Activated CD4-positive, alpha-beta T cell treated with anti-CD3 and anti-CD28 coated beads for 36 hours (primary cell): ENCODE measurements at regions not wholly inside any gene's neighbourhood (a gene's known extent, or its start where the extent isn't known, plus 50 kb on each side); places are given as distances from the start of the nearest gene placed in this dataset.

Source experiments
- ATAC-seq: fragments of 200-7000 bp; cut with Tn5 transposase; one replicate; pipeline ENCODE4 v1.10.0; 2021; ENCODE audit warnings: mild to moderate bottlenecking, moderate library complexity
- CTCF ChIA-PET: fragments of 350-600 bp; sonication (Branson Sonifier 250); formaldehyde crosslinking; loops from one replicate; lab custom pipeline; 2021; ENCODE audit warnings: antibody characterized with exemption; lab: Charles Lee
- POLR2A ChIA-PET: fragments of 350-600 bp; sonication (Branson Sonifier 250); formaldehyde crosslinking; loops from one replicate; lab custom pipeline; 2021; ENCODE audit warnings: antibody characterized with exemption, inconsistent platforms; lab: Charles Lee
- DNase-seq: peaks from one replicate; pipeline ENCODE4 v3.0.0-alpha.2; 2020
- H3K27ac Mint-ChIP-seq: one replicate; pipeline ENCODE4 v1.8.0; 2021; ENCODE audit warnings: mixed read lengths
- H3K27me3 Mint-ChIP-seq: one replicate; pipeline ENCODE4 v1.8.0; 2021; ENCODE audit warnings: mixed read lengths
- H3K36me3 Mint-ChIP-seq: one replicate; pipeline ENCODE4 v1.8.0; 2021; ENCODE audit warnings: low read depth, mixed read lengths
- H3K4me1 Mint-ChIP-seq: one replicate; pipeline ENCODE4 v1.8.0; 2021; ENCODE audit warnings: mixed read lengths
- H3K4me3 Mint-ChIP-seq: one replicate; pipeline ENCODE4 v1.8.0; 2021; ENCODE audit warnings: mild to moderate bottlenecking, moderate library complexity, mixed read lengths
- H3K9me3 Mint-ChIP-seq: one replicate; pipeline ENCODE4 v1.8.0; 2021; ENCODE audit warnings: low read depth, mixed read lengths
- intact Hi-C, 2 experiments: fragments of 100-400 bp; cut with DNase I in 1 of 2; cut with micrococcal nuclease in 1 of 2; formaldehyde crosslinking; loops; one replicate each; pipeline versions ENCODE4 v1.14.2 to v1.15.1; 2022 to 2024; cut with DNase I, micrococcal nuclease

DNA sequence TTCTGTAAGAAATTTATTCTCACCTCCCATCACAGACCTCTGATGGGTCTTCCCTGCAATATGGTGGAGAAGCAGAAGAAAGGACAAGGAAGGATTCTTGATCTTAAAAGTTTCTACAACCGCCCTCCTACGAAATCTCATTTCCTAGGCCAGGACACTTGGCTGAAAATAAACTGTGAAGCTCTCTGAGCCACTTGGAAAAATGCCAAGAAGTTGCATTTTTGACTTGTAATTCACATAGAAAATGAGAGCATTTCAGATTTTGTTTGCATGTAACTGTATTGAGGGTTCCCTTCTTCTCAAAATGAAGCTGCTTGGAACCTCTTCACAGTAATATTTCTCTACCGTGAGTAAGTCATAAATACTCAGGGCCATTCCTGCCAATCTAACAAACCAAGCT is 458.3 kb upstream of the SLC14A2 start:
- ATAC-seq (no peak), DNase-seq (no peak)
- Mint-ChIP-seq H3K4me3 (no peak overlapping the region), H3K36me3 (no peaks in the 10 kb centered on the region), H3K9me3 (no peaks in the 10 kb centered on the region), H3K27ac (no peak overlapping the region), H3K4me1 (no peaks in the 10 kb centered on the region), H3K27me3 (peaks cover 8% of the 10 kb centered on the region)
- intact Hi-C loops = no loop called here
- POLR2A ChIA-PET = no interaction called here
- CTCF ChIA-PET = interaction anchor here (0.6 kb wide), 1 partner anchor 1049 kb away, joined by 4 read pairs; no protein-coding TSS in a partner anchor

DNA sequence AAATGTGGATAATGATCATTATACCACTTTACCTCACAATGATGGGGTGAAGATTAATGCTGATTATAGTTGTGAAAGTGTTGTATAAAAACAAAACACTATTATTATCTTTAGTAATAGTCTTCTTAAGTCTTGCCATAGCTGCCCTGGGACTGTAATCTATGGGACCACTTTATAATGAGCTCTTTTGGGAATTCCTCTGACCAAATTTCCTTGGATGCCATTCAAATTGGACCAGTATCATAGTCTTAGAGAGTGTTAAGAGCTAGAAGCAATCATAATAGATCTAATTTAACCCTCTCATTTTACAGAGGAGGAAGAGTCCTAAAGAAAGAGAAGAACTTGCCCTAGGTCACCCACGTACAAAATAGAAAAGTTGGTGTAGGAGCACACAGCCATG is 457.7 kb upstream of the SLC14A2 start:
- Mint-ChIP-seq H3K27ac (no peak overlapping the region), H3K4me3 (no peak overlapping the region), H3K4me1 (no peaks in the 10 kb centered on the region), H3K36me3 (no peaks in the 10 kb centered on the region), H3K27me3 (peaks cover 9% of the 10 kb centered on the region), H3K9me3 (no peaks in the 10 kb centered on the region)
- POLR2A ChIA-PET = no interaction called here
- CTCF ChIA-PET = interaction anchor here (0.6 kb wide), 1 partner anchor 1049 kb away, joined by 4 read pairs; no protein-coding TSS in a partner anchor
- intact Hi-C loops = no loop called here
- ATAC-seq (no peak), DNase-seq (no peak)

DNA sequence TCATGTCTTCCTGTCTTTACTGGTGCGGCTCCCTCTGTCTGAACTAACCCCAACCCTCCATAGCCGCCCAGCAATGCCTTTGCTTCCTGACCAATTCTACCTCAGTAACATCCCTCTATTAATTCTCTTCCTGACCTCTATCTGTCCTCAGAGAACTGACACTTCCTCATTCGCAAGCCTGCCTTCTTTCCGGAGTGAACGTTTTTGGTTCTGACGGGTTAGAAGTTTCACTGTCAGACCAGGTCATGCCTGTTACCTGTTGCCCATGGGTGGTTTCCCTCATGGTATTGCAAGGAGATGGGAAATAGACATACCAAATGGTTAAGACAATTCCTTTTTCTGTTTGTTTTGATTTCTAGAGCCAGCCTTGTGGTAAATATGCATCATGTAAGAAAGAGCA is 453.4 kb upstream of the SLC14A2 start:
- Mint-ChIP-seq H3K27ac (no peak overlapping the region), H3K9me3 (no peaks in the 10 kb centered on the region), H3K4me1 (no peaks in the 10 kb centered on the region), H3K36me3 (no peaks in the 10 kb centered on the region), H3K27me3 (peaks cover 12% of the 10 kb centered on the region), H3K4me3 (no peak overlapping the region)
- intact Hi-C loops = no loop called here
- ChIA-PET CTCF (no interaction called here), POLR2A (no interaction called here)
- ATAC-seq (no peak), DNase-seq (no peak)

DNA sequence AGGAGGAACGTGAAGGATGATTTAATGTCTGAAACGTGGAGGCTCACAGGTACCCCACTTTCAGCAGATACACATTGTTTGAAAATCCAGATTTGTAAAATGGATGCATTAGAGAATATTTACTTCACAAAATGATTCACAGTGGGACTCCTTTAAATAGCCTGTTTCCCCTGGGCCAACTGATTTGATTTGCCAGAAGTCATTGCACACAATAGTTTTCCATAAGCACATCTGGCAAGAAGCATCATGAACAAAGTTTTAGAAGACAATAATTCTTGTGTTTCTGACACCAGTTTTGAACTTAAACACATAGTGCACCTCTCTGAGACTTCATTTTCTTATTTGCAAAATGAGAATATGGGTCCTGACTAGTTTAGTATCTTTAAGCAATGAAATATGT is 451.4 kb upstream of the SLC14A2 start:
- intact Hi-C loops = no loop called here
- Mint-ChIP-seq H3K27me3 (peaks cover 12% of the 10 kb centered on the region), H3K9me3 (no peaks in the 10 kb centered on the region), H3K4me3 (no peak overlapping the region), H3K36me3 (no peaks in the 10 kb centered on the region), H3K4me1 (no peaks in the 10 kb centered on the region), H3K27ac (no peak overlapping the region)
- CTCF ChIA-PET = no interaction called here
- DNase-seq (no peak), ATAC-seq (no peak)
- POLR2A ChIA-PET = no interaction called here

DNA sequence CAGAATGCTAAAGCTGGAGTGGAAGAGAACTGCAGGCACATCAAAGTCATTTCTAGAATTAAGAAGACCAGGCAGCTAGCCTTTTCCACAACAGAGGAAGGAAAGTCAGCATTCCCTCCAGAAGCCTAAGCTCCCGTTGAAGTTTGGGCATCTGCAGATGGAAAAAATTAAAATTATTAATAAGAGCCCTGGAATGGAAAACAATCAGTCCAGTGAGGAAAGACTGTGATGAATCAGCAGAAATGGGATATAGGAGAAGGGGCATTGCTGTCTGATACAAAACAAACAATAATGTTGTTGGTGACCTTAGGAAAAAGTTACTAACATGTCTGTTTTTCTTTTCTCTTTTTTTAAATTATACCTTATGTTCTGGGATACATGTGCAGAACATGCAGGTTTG is 450.7 kb upstream of the SLC14A2 start:
- Mint-ChIP-seq H3K9me3 (no peaks in the 10 kb centered on the region), H3K4me3 (no peak overlapping the region), H3K27me3 (peaks cover 12% of the 10 kb centered on the region), H3K36me3 (no peaks in the 10 kb centered on the region), H3K4me1 (no peaks in the 10 kb centered on the region), H3K27ac (no peak overlapping the region)
- ATAC-seq = no peak
- POLR2A ChIA-PET = no interaction called here
- no peak for DNase-seq
- intact Hi-C loops = no loop called here
- CTCF ChIA-PET = no interaction called here

DNA sequence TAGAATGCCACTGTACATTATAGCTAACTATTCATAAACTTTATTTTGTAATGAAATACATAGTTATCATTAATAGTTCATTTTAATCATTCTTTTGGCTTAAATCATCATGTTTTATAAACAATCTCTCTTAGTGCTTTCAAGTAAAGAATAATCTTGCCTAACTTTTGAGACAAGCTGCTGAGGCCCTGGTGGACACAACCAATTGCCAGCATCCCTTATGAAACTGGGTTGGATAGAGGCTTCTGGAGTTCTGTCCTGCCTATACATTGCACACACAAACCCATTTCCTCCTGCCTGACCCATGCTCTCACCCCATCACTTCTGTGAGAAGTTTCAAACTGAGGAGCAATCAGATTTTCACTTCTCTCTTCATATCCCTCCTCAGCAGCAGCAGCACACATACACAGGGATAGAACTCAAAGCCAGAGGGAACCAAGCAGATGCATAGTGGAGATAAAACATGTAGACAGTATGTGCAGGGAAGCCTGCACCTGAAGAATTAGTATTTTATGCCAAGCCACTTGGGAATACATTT is 450.0 kb upstream of the SLC14A2 start:
- CTCF ChIA-PET = no interaction called here
- Mint-ChIP-seq H3K27me3 (peaks cover 10% of the 10 kb centered on the region), H3K9me3 (no peaks in the 10 kb centered on the region), H3K4me3 (no peak overlapping the region), H3K36me3 (no peaks in the 10 kb centered on the region), H3K27ac (no peak overlapping the region), H3K4me1 (no peaks in the 10 kb centered on the region)
- intact Hi-C loops = no loop called here
- ATAC-seq (no peak), DNase-seq (no peak)
- POLR2A ChIA-PET = no interaction called here

DNA sequence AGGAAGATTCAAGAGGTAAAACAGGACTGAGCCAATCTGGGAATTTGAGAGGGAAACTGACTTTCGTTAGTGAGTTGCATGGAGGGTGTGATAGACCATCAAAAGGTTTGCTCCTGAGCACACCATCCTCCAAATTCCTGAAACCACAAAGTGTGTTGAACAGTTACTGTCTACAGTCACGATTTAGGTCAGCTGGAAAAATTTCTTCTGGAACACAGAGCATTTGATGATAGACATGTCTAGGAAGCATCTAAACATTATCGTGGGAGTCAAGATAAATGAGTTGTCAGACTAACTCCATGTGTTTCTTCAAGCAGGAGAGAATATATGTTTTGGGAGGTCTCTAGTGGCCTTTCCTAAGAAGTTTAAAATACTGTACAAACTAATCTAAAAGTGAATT is 449.4 kb upstream of the SLC14A2 start:
- Mint-ChIP-seq H3K36me3 (no peaks in the 10 kb centered on the region), H3K27ac (no peak overlapping the region), H3K4me1 (no peaks in the 10 kb centered on the region), H3K4me3 (no peak overlapping the region), H3K27me3 (peaks cover 10% of the 10 kb centered on the region), H3K9me3 (no peaks in the 10 kb centered on the region)
- CTCF ChIA-PET = no interaction called here
- DNase-seq (no peak), ATAC-seq (no peak)
- POLR2A ChIA-PET = no interaction called here
- intact Hi-C loops = no loop called here

DNA sequence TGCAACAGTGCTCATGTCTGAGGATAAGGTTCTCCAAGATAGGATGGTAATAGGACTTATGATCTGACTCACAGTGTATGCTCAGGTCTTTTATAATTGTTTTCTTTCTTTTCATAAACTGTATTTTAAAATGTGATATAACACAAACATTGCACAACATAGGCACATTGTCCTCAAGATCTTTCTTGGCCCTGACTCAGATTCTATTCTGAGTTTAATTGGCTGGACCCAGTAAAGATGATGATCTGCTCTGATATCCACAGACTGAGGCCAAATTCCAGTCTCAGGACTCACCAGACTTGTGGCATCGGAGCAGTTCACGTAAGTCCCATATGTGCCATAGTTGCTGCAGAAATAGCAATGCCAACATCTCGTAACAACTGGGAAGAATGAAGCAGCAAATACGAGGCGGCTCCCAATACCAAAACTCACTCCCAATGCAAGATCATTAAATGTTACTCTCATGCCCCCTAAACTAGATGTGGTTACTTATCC is 448.9 kb upstream of the SLC14A2 start:
- no peaks in the 10 kb centered on the region for H3K9me3 Mint-ChIP-seq
- no peaks in the 10 kb centered on the region for H3K4me1 Mint-ChIP-seq
- DNase-seq (no peak), ATAC-seq (no peak)
- H3K27ac Mint-ChIP-seq = no peak overlapping the region
- no peaks in the 10 kb centered on the region for H3K36me3 Mint-ChIP-seq
- intact Hi-C loops = no loop called here
- no peak overlapping the region for H3K4me3 Mint-ChIP-seq
- CTCF ChIA-PET = no interaction called here
- peaks cover 10% of the 10 kb centered on the region for H3K27me3 Mint-ChIP-seq
- POLR2A ChIA-PET = no interaction called here

DNA sequence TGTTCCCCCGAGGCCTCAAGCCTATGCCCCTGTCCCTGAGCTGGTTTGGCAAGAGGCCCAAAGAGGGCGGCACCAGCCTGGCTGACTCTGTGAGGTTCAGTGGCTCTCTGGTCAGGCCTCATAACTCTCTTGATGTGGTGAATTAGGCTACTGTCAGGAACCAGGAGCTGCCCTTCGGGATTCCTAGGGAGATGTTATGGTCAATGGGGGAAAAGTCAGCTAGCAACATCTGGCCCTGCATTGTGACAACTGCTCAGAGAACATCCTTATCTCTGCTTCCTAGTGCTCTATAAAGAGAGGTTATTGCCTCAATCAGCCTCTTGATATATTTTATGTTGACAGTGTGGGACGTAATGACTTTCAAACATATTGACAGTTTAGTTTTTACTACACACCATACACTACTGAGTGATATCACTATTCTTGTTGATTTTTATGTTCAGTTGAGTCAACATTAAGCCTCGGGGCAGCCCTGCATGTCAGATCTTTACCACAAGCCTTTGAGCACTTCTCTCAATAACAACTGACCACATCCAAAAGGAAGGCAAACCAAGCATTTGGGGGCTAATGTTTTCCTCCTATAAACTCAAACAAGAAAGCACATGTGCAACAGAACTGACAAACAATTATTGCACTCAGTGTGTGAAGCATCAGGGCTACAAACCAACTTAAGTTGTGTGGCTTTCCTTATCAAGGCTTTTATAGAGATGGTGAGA is 448.3 kb upstream of the SLC14A2 start:
- ChIA-PET CTCF (interaction anchor here (0.6 kb wide), 1 partner anchor 23 kb away, joined by 3 read pairs; no protein-coding TSS in a partner anchor), POLR2A (interaction anchor here (0.6 kb wide), 1 partner anchor 44 kb away, joined by 3 read pairs; no protein-coding TSS in a partner anchor)
- Mint-ChIP-seq H3K27ac (no peak overlapping the region), H3K9me3 (no peaks in the 10 kb centered on the region), H3K27me3 (peaks cover 6% of the 10 kb centered on the region), H3K4me1 (no peaks in the 10 kb centered on the region), H3K4me3 (no peak overlapping the region), H3K36me3 (no peaks in the 10 kb centered on the region)
- ATAC-seq = no peak
- no peak for DNase-seq
- intact Hi-C loops = no loop called here

DNA sequence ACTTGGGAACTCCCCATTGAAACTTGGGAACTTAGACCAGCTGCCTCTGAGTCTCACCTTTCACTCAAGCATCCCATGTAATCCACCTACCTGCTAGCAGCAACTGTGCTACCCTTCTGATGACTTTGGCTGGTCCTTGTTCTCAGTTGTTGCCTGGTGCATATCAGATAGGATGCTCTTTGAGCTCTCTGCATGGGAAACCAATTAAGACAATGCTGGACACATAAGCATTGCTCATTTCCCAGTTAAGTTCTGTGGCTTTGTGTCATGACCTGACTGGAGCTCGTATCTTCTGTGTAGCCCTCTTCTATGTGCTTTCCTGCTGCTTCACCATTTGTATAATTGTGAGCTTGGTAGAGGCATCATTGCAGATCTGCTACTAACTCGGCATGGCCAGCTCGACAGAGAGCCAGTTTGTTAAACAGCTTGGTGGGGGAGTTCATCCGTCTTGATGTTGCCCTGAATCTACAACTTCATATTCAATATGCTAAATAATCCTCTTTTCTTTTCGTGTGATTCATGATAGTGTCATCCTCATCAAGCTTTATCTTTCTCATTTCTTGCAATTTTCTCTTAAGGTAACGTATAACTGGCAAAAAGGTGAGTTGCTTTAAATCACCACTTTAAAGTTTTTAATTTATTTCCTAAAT is 447.5 kb upstream of the SLC14A2 start:
- no peak overlapping the region for H3K27ac Mint-ChIP-seq
- no peak for DNase-seq
- H3K9me3 Mint-ChIP-seq = no peaks in the 10 kb centered on the region
- POLR2A ChIA-PET = interaction anchor here (0.6 kb wide), 1 partner anchor 45 kb away, joined by 3 read pairs; no protein-coding TSS in a partner anchor
- intact Hi-C loops = no loop called here
- no peak overlapping the region for H3K4me3 Mint-ChIP-seq
- H3K36me3 Mint-ChIP-seq = no peaks in the 10 kb centered on the region
- no peaks in the 10 kb centered on the region for H3K4me1 Mint-ChIP-seq
- no peak for ATAC-seq
- H3K27me3 Mint-ChIP-seq = peaks cover 4% of the 10 kb centered on the region
- CTCF ChIA-PET = interaction anchor here (0.6 kb wide), 1 partner anchor 24 kb away, joined by 3 read pairs; no protein-coding TSS in a partner anchor

DNA sequence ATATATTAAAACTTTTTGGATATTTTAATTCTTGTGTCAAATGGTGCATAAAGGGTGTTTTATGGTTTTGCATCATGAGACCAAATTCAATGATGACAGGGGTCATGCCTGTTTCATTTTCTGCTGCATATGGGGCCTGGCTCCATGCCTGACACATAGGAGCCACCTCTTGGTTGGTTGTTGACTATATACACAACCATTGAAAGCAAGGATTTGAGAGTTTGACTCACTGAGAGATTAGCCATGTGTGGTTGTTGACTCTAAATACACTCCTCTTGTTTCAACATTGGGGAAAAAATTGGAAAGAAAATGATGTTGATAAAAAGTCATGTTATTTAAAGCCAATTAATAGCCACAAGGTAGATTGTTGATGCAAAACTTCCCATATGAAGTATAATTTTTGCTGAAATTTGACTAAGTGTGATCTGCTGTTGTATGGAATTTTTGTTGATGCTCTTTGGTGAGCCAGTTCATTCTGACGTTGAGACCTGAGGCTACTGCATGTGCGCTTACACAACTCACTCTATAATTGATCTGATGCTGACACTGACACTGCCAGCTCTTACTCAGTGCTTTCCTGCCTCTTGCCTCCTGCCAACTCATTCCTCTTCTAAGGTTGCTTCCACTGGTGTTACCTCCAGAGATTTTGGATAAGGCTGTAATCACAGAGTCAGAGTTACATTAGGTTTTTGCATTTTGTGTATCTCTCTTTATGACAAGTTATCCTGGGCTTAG is 446.2 kb upstream of the SLC14A2 start:
- no peaks in the 10 kb centered on the region for H3K9me3 Mint-ChIP-seq
- intact Hi-C loops = no loop called here
- H3K4me3 Mint-ChIP-seq = no peak overlapping the region
- CTCF ChIA-PET = no interaction called here
- POLR2A ChIA-PET = no interaction called here
- ATAC-seq (no peak), DNase-seq (no peak)
- H3K36me3 Mint-ChIP-seq = no peaks in the 10 kb centered on the region
- H3K27me3 Mint-ChIP-seq = peaks cover 2% of the 10 kb centered on the region
- H3K27ac Mint-ChIP-seq = no peak overlapping the region
- no peaks in the 10 kb centered on the region for H3K4me1 Mint-ChIP-seq
